ENCODE measurements at regions not wholly inside any gene's neighbourhood (a gene's known extent, or its start where the extent isn't known, plus 50 kb on each side); places are given as distances from the start of the nearest gene placed in this dataset.
"Not testable (repeated sequence)": the region's sequence is repeated elsewhere in the genome, so short reads cannot be mapped to it uniquely, and the experiment has no call there.

GRCh38 chr16:65343556-65343955 is 221.7 kb upstream of the CDH11 start:
- DNase-seq: no peak

- no peak for DNase-seq
These were observed 220.5 kb upstream of the CDH11 start for GRCh38 chr16:65342231-65342866.

GRCh38 chr16:65339062-65339461 is 217.2 kb upstream of the CDH11 start:
- DNase-seq: no peak

- no peak for DNase-seq
These were observed 214.3 kb upstream of the CDH11 start for GRCh38 chr16:65336160-65336559.

GRCh38 chr16:65334081-65334480 is 212.2 kb upstream of the CDH11 start:
- DNase-seq: no peak

- no peak for DNase-seq
These were observed 211.4 kb upstream of the CDH11 start for GRCh38 chr16:65333283-65333682.

- DNase-seq: no peak
These were observed 205.5 kb upstream of the CDH11 start for GRCh38 chr16:65327346-65327745.

GRCh38 chr16:65323655-65324237 is 201.9 kb upstream of the CDH11 start:
- no peak for DNase-seq

GRCh38 chr16:65319621-65320231 is 197.9 kb upstream of the CDH11 start:
- no peak for DNase-seq

- DNase-seq: no peak
These were observed 196.9 kb upstream of the CDH11 start for GRCh38 chr16:65318590-65319257.

- no peak for DNase-seq
These were observed 196.3 kb upstream of the CDH11 start for GRCh38 chr16:65318138-65318537.

GRCh38 chr16:65316808-65317207 is 194.9 kb upstream of the CDH11 start:
- no peak for DNase-seq

- DNase-seq: no peak
These were observed 193.4 kb upstream of the CDH11 start for GRCh38 chr16:65315081-65315780.

- DNase-seq: no peak
These were observed 192.8 kb upstream of the CDH11 start for GRCh38 chr16:65314627-65315008.

GRCh38 chr16:65313936-65314626 is 192.2 kb upstream of the CDH11 start:
- DNase-seq: no peak

- no peak for DNase-seq
These were observed 190.9 kb upstream of the CDH11 start for GRCh38 chr16:65312795-65313194.

GRCh38 chr16:65312071-65312470 is 190.2 kb upstream of the CDH11 start:
- no peak for DNase-seq

- not testable (repeated sequence) for DNase-seq
These were observed 188.6 kb upstream of the CDH11 start for GRCh38 chr16:65310491-65310890.

- no peak for DNase-seq
These were observed 187.5 kb upstream of the CDH11 start for GRCh38 chr16:65309354-65309753.

- no peak for DNase-seq
These were observed 186.6 kb upstream of the CDH11 start for GRCh38 chr16:65308506-65308905.

GRCh38 chr16:65307286-65307685 is 185.4 kb upstream of the CDH11 start:
- DNase-seq: no peak

GRCh38 chr16:65306722-65307121 is 184.9 kb upstream of the CDH11 start:
- DNase-seq: no peak
